Prostate gland (tissue), 2 donors: ENCODE measurements at regions not wholly inside any gene's neighbourhood (a gene's known extent, or its start where the extent isn't known, plus 50 kb on each side); places are given as distances from the start of the nearest gene placed in this dataset.

Experiments
- POLR2A ChIP-seq: fragments of 450-650 bp; IDR thresholded peaks from one replicate; pipeline ENCODE4 v1.6.1; 2016; ENCODE audit warnings: antibody characterized with exemption, mild to moderate bottlenecking
- POLR2AphosphoS5 ChIP-seq: sonication (generic); formaldehyde crosslinking; IDR thresholded peaks from one replicate; pipeline ENCODE4 v1.6.1; 2017; ENCODE audit warnings: antibody characterized with exemption
- TF ChIP-seq, protein P1 (sequence below), 4 experiments: fragments of 200-600 bp in 2 of 4; fragments of 450-650 bp in 2 of 4; sonication (generic) in 2 of 4; IDR thresholded peaks; 1 replicate in 3 of 4; 2 replicates in 1 of 4; pipeline ENCODE4 v1.5.1; 2016 to 2019; ENCODE audit warnings: antibody characterized with exemption in 4 of 4, mild to moderate bottlenecking in 2 of 4, moderate library complexity in 2 of 4

DNA sequence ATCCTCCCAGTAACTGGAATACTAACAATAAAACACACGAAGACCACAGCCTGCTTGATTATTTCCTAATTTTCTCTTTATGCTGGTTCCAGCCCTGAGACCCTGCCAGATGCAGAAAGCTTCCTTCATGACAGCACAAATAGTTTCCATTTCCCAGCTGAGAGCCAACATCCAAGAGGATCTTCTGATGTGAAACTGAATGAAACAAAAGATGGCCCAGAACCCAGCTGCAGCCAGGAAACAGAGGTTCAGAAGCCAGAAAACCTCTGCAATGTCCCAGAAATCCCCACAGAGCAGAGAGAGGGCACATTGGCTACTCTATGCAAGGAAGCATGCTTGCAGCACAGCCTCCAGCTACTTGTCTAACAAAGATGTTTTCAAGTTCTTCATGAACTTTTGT lies 61.8 kb upstream of the PLEKHG1 start:
- TF ChIP-seq, protein P1, sequence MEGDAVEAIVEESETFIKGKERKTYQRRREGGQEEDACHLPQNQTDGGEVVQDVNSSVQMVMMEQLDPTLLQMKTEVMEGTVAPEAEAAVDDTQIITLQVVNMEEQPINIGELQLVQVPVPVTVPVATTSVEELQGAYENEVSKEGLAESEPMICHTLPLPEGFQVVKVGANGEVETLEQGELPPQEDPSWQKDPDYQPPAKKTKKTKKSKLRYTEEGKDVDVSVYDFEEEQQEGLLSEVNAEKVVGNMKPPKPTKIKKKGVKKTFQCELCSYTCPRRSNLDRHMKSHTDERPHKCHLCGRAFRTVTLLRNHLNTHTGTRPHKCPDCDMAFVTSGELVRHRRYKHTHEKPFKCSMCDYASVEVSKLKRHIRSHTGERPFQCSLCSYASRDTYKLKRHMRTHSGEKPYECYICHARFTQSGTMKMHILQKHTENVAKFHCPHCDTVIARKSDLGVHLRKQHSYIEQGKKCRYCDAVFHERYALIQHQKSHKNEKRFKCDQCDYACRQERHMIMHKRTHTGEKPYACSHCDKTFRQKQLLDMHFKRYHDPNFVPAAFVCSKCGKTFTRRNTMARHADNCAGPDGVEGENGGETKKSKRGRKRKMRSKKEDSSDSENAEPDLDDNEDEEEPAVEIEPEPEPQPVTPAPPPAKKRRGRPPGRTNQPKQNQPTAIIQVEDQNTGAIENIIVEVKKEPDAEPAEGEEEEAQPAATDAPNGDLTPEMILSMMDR (IDR thresholded peaks at IDR 0.05) = no peak
- no peak for TF ChIP-seq POLR2A
- no peak for TF ChIP-seq POLR2AphosphoS5
